ENCODE measurements at regions not wholly inside any gene's neighbourhood (a gene's known extent, or its start where the extent isn't known, plus 50 kb on each side); places are given as distances from the start of the nearest gene placed in this dataset.

- Histone ChIP-seq H3K27me3 (replicated peaks; ENCODE audit: insufficient read depth) (no peaks in the 10 kb centered on the region), H3K36me3 (no peaks in the 10 kb centered on the region), H3K27ac (no peak overlapping the region), H3K9me3 (no peaks in the 10 kb centered on the region), H3K4me3 (no peak overlapping the region), H3K4me1 (ENCODE audit: control insufficient read depth in 1 of 2, low read depth in 2 of 2) (peaks cover 17 to 21% of the 10 kb centered on the region in 2 donors)
- DNase-seq (ENCODE audit: low spot score) (no peak), ATAC-seq (ENCODE audit: insufficient number of reproducible peaks, low FRiP score, low read depth) (no peak)
- TF ChIP-seq CTCF (IDR thresholded peaks at IDR 0.05), result no peak
These were observed 158.9 kb upstream of the PLEKHG7 start for GRCh38 chr12:92543840-92544239.

GRCh38 chr12:92543359-92543758 lies 159.4 kb upstream of the PLEKHG7 start:
- H3K4me1 ChIP-seq (ENCODE audit: control insufficient read depth in 1 of 2, low read depth in 2 of 2), result peaks cover 17 to 26% of the 10 kb centered on the region in 2 donors
- no peak for TF ChIP-seq CTCF (IDR thresholded peaks at IDR 0.05)
- ATAC-seq (ENCODE audit: insufficient number of reproducible peaks, low FRiP score, low read depth), result no peak

GRCh38 chr12:92541731-92542130 lies 161.1 kb upstream of the PLEKHG7 start:
- H3K4me3 ChIP-seq, result no peak overlapping the region
- H3K9me3 ChIP-seq, result no peaks in the 10 kb centered on the region
- H3K27ac ChIP-seq, result no peak overlapping the region
- H3K4me1 ChIP-seq (ENCODE audit: control insufficient read depth in 1 of 2, low read depth in 2 of 2), result peaks cover 17 to 27% of the 10 kb centered on the region in 2 donors
- DNase-seq (ENCODE audit: low spot score), result no peak
- no peaks in the 10 kb centered on the region for H3K36me3 ChIP-seq
- no peak for ATAC-seq (ENCODE audit: insufficient number of reproducible peaks, low FRiP score, low read depth)
- no peaks in the 10 kb centered on the region for H3K27me3 ChIP-seq (replicated peaks; ENCODE audit: insufficient read depth)
- TF ChIP-seq CTCF (IDR thresholded peaks at IDR 0.05), result no peak

More at GRCh38 chr12:92543359-92543758, 159.4 kb upstream of the PLEKHG7 start:
- no peaks in the 10 kb centered on the region for H3K36me3 ChIP-seq
- no peak overlapping the region for H3K27ac ChIP-seq
- no peaks in the 10 kb centered on the region for H3K9me3 ChIP-seq
- no peak overlapping the region for H3K4me3 ChIP-seq
- no peaks in the 10 kb centered on the region for H3K27me3 ChIP-seq (replicated peaks; ENCODE audit: insufficient read depth)
- DNase-seq (ENCODE audit: low spot score), result no peak

GRCh38 chr12:92540782-92541423 lies 161.9 kb upstream of the PLEKHG7 start:
- Histone ChIP-seq H3K27me3 (replicated peaks; ENCODE audit: insufficient read depth) (no peaks in the 10 kb centered on the region), H3K27ac (no peak overlapping the region), H3K9me3 (no peaks in the 10 kb centered on the region), H3K4me1 (ENCODE audit: control insufficient read depth in 1 of 2, low read depth in 2 of 2) (peaks cover 17 to 27% of the 10 kb centered on the region in 2 donors), H3K36me3 (no peaks in the 10 kb centered on the region), H3K4me3 (no peak overlapping the region)
- DNase-seq (ENCODE audit: low spot score) (no peak), ATAC-seq (ENCODE audit: insufficient number of reproducible peaks, low FRiP score, low read depth) (no peak)
- TF ChIP-seq CTCF (IDR thresholded peaks at IDR 0.05), result no peak

- Histone ChIP-seq H3K9me3 (no peaks in the 10 kb centered on the region), H3K4me1 (ENCODE audit: control insufficient read depth in 1 of 2, low read depth in 2 of 2) (peaks cover 17 to 27% of the 10 kb centered on the region in 2 donors), H3K36me3 (no peaks in the 10 kb centered on the region), H3K4me3 (no peak overlapping the region), H3K27me3 (replicated peaks; ENCODE audit: insufficient read depth) (no peaks in the 10 kb centered on the region), H3K27ac (no peak overlapping the region)
- DNase-seq (ENCODE audit: low spot score) (no peak), ATAC-seq (ENCODE audit: insufficient number of reproducible peaks, low FRiP score, low read depth) (no peak)
- peak; percentile 17 for TF ChIP-seq CTCF (IDR thresholded peaks at IDR 0.05)
These were observed 162.6 kb upstream of the PLEKHG7 start for GRCh38 chr12:92539976-92540781.
